GM23338 (cell line): ENCODE measurements at regions not wholly inside any gene's neighbourhood (a gene's known extent, or its start where the extent isn't known, plus 50 kb on each side); places are given as distances from the start of the nearest gene placed in this dataset.
"Not testable (repeated sequence)": the region's sequence is repeated elsewhere in the genome, so short reads cannot be mapped to it uniquely, and the experiment has no call there.

Source experiments
- CREB1 ChIP-seq: fragments of 250-450 bp; sonication (Bioruptor Pico); IDR thresholded peaks from 2 replicates; pipeline ENCODE4 v1.5.0; 2020; ENCODE audit warnings: low read depth, mild to moderate bottlenecking, moderate library complexity
- EZH2 ChIP-seq: fragments of 200-600 bp; sonication (generic); IDR thresholded peaks from one replicate; pipeline ENCODE4 v1.8.0; 2017; ENCODE audit warnings: antibody characterized with exemption, mild to moderate bottlenecking, low read depth; ENCODE audit not compliant: unreplicated experiment
- EZH2phosphoT487 ChIP-seq: fragments of 200-600 bp; sonication (generic); IDR thresholded peaks from one replicate; pipeline ENCODE4 v1.8.1; 2018; ENCODE audit warnings: antibody characterized with exemption; ENCODE audit not compliant: unreplicated experiment
- JUNB ChIP-seq: IDR thresholded peaks from one replicate; pipeline ENCODE4 v1.6.1; 2016; ENCODE audit warnings: antibody characterized with exemption; ENCODE audit not compliant: unreplicated experiment
- NANOG ChIP-seq: IDR thresholded peaks from 2 replicates; pipeline ENCODE4 v1.6.1; 2016; ENCODE audit warnings: antibody characterized with exemption, borderline replicate concordance
- POLR2AphosphoS5 ChIP-seq: IDR thresholded peaks from 2 replicates; pipeline ENCODE4 v1.6.1; 2016; ENCODE audit warnings: antibody characterized with exemption, low read depth
- STAT1 ChIP-seq: IDR thresholded peaks from one replicate; pipeline ENCODE4 v1.6.1; 2016; ENCODE audit warnings: antibody characterized with exemption; ENCODE audit not compliant: unreplicated experiment
- ZNF114 ChIP-seq: fragments of 250-450 bp; sonication (Bioruptor Pico); IDR thresholded peaks from 2 replicates; pipeline ENCODE4 v1.5.0; 2020; ENCODE audit warnings: mild to moderate bottlenecking, moderate library complexity
- ZNF331 ChIP-seq: fragments of 250-450 bp; sonication (Bioruptor Pico); IDR thresholded peaks from 2 replicates; pipeline ENCODE4 v1.5.0; 2020; ENCODE audit warnings: low read depth, mild to moderate bottlenecking, moderate library complexity
- TF ChIP-seq, protein P1 (sequence below), 2 experiments: fragments of 200-600 bp in 1 of 2; sonication (generic) in 1 of 2; conservative IDR thresholded peaks; 2 replicates each; pipeline versions ENCODE4 v1.5.1 to v1.6.1; 2016 to 2017; ENCODE audit warnings: antibody characterized with exemption in 2 of 2, low read depth in 2 of 2, mild to moderate bottlenecking in 2 of 2, moderate library complexity in 1 of 2
- TF ChIP-seq, protein P2 (sequence below): IDR thresholded peaks from 2 replicates; pipeline ENCODE4 v1.6.1; 2016; ENCODE audit warnings: antibody characterized with exemption
- TF ChIP-seq, protein P3 (sequence below): IDR thresholded peaks from one replicate; pipeline ENCODE4 v1.6.1; 2018; ENCODE audit warnings: antibody characterized with exemption; ENCODE audit not compliant: unreplicated experiment
- TF ChIP-seq, protein P4 (sequence below): fragments of 250-450 bp; sonication (Bioruptor Pico); IDR thresholded peaks from 2 replicates; pipeline ENCODE4 v1.5.0; 2020; ENCODE audit warnings: mild to moderate bottlenecking, moderate library complexity

DNA sequence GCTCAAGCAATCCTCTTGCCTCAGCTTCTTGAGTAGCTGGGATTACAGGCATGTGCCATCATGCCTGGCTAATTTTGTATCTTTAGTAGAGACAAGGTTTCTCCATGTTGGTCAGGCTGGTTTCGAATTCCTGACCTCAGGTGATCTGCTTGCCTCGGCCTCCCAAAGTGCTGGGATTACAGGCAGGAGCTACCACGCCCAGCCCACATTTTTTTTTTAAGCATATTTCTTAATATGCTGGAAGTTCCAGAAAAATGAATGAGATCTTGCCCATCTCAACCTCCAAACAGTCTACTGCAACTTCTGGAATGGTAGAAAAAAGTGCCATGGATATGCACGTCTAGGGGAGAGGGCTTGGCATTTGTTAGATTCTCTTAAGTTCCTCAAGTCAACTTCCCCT, 290.9 kb downstream of the TFAP2C start:
- TF ChIP-seq, protein P1, sequence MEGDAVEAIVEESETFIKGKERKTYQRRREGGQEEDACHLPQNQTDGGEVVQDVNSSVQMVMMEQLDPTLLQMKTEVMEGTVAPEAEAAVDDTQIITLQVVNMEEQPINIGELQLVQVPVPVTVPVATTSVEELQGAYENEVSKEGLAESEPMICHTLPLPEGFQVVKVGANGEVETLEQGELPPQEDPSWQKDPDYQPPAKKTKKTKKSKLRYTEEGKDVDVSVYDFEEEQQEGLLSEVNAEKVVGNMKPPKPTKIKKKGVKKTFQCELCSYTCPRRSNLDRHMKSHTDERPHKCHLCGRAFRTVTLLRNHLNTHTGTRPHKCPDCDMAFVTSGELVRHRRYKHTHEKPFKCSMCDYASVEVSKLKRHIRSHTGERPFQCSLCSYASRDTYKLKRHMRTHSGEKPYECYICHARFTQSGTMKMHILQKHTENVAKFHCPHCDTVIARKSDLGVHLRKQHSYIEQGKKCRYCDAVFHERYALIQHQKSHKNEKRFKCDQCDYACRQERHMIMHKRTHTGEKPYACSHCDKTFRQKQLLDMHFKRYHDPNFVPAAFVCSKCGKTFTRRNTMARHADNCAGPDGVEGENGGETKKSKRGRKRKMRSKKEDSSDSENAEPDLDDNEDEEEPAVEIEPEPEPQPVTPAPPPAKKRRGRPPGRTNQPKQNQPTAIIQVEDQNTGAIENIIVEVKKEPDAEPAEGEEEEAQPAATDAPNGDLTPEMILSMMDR (conservative IDR thresholded peaks at IDR 0.05; ENCODE audit: low read depth in 2 of 2): not testable (repeated sequence)
- TF ChIP-seq, protein P2, sequence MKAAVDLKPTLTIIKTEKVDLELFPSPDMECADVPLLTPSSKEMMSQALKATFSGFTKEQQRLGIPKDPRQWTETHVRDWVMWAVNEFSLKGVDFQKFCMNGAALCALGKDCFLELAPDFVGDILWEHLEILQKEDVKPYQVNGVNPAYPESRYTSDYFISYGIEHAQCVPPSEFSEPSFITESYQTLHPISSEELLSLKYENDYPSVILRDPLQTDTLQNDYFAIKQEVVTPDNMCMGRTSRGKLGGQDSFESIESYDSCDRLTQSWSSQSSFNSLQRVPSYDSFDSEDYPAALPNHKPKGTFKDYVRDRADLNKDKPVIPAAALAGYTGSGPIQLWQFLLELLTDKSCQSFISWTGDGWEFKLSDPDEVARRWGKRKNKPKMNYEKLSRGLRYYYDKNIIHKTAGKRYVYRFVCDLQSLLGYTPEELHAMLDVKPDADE: not testable (repeated sequence)
- not testable (repeated sequence) for TF ChIP-seq POLR2AphosphoS5; EZH2; EZH2phosphoT487; CREB1; ZNF331 (CRISPR knock-in tag); ZNF114 (CRISPR knock-in tag); STAT1; NANOG; JUNB
- TF ChIP-seq, protein P3, sequence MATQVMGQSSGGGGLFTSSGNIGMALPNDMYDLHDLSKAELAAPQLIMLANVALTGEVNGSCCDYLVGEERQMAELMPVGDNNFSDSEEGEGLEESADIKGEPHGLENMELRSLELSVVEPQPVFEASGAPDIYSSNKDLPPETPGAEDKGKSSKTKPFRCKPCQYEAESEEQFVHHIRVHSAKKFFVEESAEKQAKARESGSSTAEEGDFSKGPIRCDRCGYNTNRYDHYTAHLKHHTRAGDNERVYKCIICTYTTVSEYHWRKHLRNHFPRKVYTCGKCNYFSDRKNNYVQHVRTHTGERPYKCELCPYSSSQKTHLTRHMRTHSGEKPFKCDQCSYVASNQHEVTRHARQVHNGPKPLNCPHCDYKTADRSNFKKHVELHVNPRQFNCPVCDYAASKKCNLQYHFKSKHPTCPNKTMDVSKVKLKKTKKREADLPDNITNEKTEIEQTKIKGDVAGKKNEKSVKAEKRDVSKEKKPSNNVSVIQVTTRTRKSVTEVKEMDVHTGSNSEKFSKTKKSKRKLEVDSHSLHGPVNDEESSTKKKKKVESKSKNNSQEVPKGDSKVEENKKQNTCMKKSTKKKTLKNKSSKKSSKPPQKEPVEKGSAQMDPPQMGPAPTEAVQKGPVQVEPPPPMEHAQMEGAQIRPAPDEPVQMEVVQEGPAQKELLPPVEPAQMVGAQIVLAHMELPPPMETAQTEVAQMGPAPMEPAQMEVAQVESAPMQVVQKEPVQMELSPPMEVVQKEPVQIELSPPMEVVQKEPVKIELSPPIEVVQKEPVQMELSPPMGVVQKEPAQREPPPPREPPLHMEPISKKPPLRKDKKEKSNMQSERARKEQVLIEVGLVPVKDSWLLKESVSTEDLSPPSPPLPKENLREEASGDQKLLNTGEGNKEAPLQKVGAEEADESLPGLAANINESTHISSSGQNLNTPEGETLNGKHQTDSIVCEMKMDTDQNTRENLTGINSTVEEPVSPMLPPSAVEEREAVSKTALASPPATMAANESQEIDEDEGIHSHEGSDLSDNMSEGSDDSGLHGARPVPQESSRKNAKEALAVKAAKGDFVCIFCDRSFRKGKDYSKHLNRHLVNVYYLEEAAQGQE: not testable (repeated sequence)
- TF ChIP-seq, protein P4, sequence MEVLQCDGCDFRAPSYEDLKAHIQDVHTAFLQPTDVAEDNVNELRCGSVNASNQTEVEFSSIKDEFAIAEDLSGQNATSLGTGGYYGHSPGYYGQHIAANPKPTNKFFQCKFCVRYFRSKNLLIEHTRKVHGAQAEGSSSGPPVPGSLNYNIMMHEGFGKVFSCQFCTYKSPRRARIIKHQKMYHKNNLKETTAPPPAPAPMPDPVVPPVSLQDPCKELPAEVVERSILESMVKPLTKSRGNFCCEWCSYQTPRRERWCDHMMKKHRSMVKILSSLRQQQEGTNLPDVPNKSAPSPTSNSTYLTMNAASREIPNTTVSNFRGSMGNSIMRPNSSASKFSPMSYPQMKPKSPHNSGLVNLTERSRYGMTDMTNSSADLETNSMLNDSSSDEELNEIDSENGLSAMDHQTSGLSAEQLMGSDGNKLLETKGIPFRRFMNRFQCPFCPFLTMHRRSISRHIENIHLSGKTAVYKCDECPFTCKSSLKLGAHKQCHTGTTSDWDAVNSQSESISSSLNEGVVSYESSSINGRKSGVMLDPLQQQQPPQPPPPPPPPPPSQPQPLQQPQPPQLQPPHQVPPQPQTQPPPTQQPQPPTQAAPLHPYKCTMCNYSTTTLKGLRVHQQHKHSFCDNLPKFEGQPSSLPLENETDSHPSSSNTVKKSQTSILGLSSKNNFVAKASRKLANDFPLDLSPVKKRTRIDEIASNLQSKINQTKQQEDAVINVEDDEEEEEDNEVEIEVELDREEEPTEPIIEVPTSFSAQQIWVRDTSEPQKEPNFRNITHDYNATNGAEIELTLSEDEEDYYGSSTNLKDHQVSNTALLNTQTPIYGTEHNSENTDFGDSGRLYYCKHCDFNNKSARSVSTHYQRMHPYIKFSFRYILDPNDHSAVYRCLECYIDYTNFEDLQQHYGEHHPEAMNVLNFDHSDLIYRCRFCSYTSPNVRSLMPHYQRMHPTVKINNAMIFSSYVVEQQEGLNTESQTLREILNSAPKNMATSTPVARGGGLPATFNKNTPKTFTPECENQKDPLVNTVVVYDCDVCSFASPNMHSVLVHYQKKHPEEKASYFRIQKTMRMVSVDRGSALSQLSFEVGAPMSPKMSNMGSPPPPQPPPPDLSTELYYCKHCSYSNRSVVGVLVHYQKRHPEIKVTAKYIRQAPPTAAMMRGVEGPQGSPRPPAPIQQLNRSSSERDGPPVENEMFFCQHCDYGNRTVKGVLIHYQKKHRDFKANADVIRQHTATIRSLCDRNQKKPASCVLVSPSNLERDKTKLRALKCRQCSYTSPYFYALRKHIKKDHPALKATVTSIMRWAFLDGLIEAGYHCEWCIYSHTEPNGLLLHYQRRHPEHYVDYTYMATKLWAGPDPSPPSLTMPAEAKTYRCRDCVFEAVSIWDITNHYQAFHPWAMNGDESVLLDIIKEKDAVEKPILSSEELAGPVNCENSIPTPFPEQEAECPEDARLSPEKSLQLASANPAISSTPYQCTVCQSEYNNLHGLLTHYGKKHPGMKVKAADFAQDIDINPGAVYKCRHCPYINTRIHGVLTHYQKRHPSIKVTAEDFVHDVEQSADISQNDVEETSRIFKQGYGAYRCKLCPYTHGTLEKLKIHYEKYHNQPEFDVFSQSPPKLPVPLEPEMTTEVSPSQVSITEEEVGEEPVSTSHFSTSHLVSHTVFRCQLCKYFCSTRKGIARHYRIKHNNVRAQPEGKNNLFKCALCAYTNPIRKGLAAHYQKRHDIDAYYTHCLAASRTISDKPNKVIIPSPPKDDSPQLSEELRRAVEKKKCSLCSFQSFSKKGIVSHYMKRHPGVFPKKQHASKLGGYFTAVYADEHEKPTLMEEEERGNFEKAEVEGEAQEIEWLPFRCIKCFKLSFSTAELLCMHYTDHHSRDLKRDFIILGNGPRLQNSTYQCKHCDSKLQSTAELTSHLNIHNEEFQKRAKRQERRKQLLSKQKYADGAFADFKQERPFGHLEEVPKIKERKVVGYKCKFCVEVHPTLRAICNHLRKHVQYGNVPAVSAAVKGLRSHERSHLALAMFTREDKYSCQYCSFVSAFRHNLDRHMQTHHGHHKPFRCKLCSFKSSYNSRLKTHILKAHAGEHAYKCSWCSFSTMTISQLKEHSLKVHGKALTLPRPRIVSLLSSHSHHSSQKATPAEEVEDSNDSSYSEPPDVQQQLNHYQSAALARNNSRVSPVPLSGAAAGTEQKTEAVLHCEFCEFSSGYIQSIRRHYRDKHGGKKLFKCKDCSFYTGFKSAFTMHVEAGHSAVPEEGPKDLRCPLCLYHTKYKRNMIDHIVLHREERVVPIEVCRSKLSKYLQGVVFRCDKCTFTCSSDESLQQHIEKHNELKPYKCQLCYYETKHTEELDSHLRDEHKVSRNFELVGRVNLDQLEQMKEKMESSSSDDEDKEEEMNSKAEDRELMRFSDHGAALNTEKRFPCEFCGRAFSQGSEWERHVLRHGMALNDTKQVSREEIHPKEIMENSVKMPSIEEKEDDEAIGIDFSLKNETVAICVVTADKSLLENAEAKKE (CRISPR knock-in tag): not testable (repeated sequence)
